GM12878 (cell line): ENCODE measurements at regions not wholly inside any gene's neighbourhood (a gene's known extent, or its start where the extent isn't known, plus 50 kb on each side); places are given as distances from the start of the nearest gene placed in this dataset.

Experiments
- ATAC-seq: fragments of 200-7000 bp; cut with Tn5 transposase; 3 replicates; pipeline ENCODE4 v1.9.1; 2020; ENCODE audit warnings: mild to moderate bottlenecking, moderate library complexity
- BruUV-seq: library from RNA; stranded (reverse); fragments of 400-500 nt; replicated peaks from 2 replicates; lab custom pipeline; 2021; lab: Mats Ljungman, UMichigan
- CTCF ChIA-PET: fragments of 300-600 bp; sonication (Branson Sonifier 250); formaldehyde crosslinking; extraction: SDS; loops from one replicate; lab custom pipeline; 2021; ENCODE audit warnings: inconsistent platforms; lab: Yijun Ruan, JAX
- POLR2A ChIA-PET: fragments of 350-600 bp; formaldehyde crosslinking; extraction: SDS; loops from one replicate; lab custom pipeline; 2021; ENCODE audit warnings: inconsistent platforms; lab: Charles Lee
- RAD21 ChIA-PET: fragments of 300-600 bp; sonication (Branson Sonifier 250); formaldehyde crosslinking; loops from one replicate; lab custom pipeline; 2023; ENCODE audit warnings: antibody characterized with exemption; ENCODE audit not compliant: unreplicated experiment; lab: Charles Lee
- SMC1A ChIA-PET: fragments of 300-600 bp; sonication (Branson Sonifier 250); formaldehyde crosslinking; loops from one replicate; lab custom pipeline; 2023; ENCODE audit not compliant: unreplicated experiment, uncharacterized antibody; lab: Charles Lee
- DNase-seq: peaks from one replicate; pipeline ENCODE4 v3.0.0-alpha.2; 2011; ENCODE audit warnings: low read depth, low spot score
- FAIRE-seq: peaks from 3 replicates; lab custom pipeline; 2011; peaks lifted over from hg19 to GRCh38; lab: Jason Lieb, UNC
- H2AFZ ChIP-seq: 2 replicates; pipeline ENCODE4 v1.6.0; 2011; ENCODE audit warnings: low read depth, low read length, control low read depth; ENCODE audit not compliant: control insufficient read depth
- H3K27ac ChIP-seq: 2 replicates; pipeline ENCODE4 v1.5.1; 2011; ENCODE audit warnings: control low read depth; ENCODE audit not compliant: control insufficient read depth, insufficient read depth
- H3K27me3 ChIP-seq, 2 experiments: replicated peaks in 1 of 2; 2 replicates each; pipeline versions ENCODE4 v1.6.0 to v1.6.1; 2011; ENCODE audit warnings: low read length in 1 of 2; ENCODE audit not compliant: control insufficient read depth in 2 of 2, insufficient read depth in 2 of 2
- H3K36me3 ChIP-seq, 2 experiments: 2 replicates each; pipeline ENCODE4 v1.5.1; 2011; ENCODE audit warnings: low read length in 1 of 2; ENCODE audit not compliant: control insufficient read depth in 2 of 2, insufficient read depth in 2 of 2
- H3K4me1 ChIP-seq: 2 replicates; pipeline ENCODE4 v1.6.1; 2011; ENCODE audit warnings: mild to moderate bottlenecking, low read length, moderate library complexity, mixed read lengths; ENCODE audit not compliant: control insufficient read depth, insufficient read depth
- H3K4me2 ChIP-seq: 2 replicates; pipeline ENCODE4 v1.6.0; 2011; ENCODE audit warnings: control low read depth; ENCODE audit not compliant: control insufficient read depth, insufficient read depth
- H3K4me3 ChIP-seq: fragments of 200-600 bp; sonication (generic); 2 replicates; pipeline ENCODE4 v1.5.1; 2016
- H3K79me2 ChIP-seq: 2 replicates; pipeline ENCODE4 v1.6.0; 2011; ENCODE audit warnings: low read length; ENCODE audit not compliant: control insufficient read depth, insufficient read depth
- H3K9ac ChIP-seq: 2 replicates; pipeline ENCODE4 v1.8.0; 2011; ENCODE audit warnings: low read length, control low read depth, mixed read lengths; ENCODE audit not compliant: control insufficient read depth, insufficient read depth
- H3K9me3 ChIP-seq: replicated peaks from 3 replicates; pipeline ENCODE4 v1.5.1; 2011; ENCODE audit warnings: mild to moderate bottlenecking, low read length; ENCODE audit not compliant: control insufficient read depth, insufficient read depth
- H4K20me1 ChIP-seq: 2 replicates; pipeline ENCODE4 v1.6.0; 2011; ENCODE audit not compliant: control insufficient read depth, insufficient read depth
- ATF7 ChIP-seq: fragments of 450-650 bp; IDR thresholded peaks from 2 replicates; pipeline ENCODE4 v1.6.1; 2016; ENCODE audit warnings: low read depth, mild to moderate bottlenecking
- CHD4 ChIP-seq: fragments of 200-600 bp; sonication (generic); IDR thresholded peaks from 2 replicates; pipeline ENCODE4 v1.6.1; 2016; ENCODE audit warnings: mild to moderate bottlenecking
- EED ChIP-seq: sonication (generic); IDR thresholded peaks from 2 replicates; pipeline ENCODE4 v1.6.1; 2016; ENCODE audit warnings: antibody characterized with exemption, low read depth
- EGR1 ChIP-seq, 2 experiments: IDR thresholded peaks; 1 replicate in 1 of 2; 2 replicates in 1 of 2; pipeline ENCODE4 v1.6.1; 2011 to 2012; ENCODE audit warnings: low read depth in 2 of 2, low read length in 2 of 2, borderline replicate concordance in 1 of 2, mild to moderate bottlenecking in 1 of 2, moderate library complexity in 1 of 2
- ESRRA ChIP-seq: IDR thresholded peaks from 2 replicates; pipeline ENCODE4 v1.6.1; 2012; ENCODE audit warnings: mild to moderate bottlenecking, low read length, improper control_type of control experiment
- ETV6 ChIP-seq, 2 experiments: fragments of 450-650 bp in 1 of 2; IDR thresholded peaks in 1 of 2; conservative IDR thresholded peaks in 1 of 2; 2 replicates each; pipeline ENCODE4 v1.6.1; 2014; ENCODE audit warnings: antibody characterized with exemption in 1 of 2, borderline replicate concordance in 1 of 2, low read depth in 1 of 2, mild to moderate bottlenecking in 1 of 2, moderate library complexity in 1 of 2
- FOXK2 ChIP-seq: fragments of 450-650 bp; IDR thresholded peaks from 2 replicates; pipeline ENCODE4 v1.6.1; 2017; ENCODE audit warnings: mild to moderate bottlenecking, moderate library complexity
- POLR2AphosphoS5 ChIP-seq: IDR thresholded peaks from 2 replicates; pipeline ENCODE4 v1.6.1; 2011; ENCODE audit warnings: mild to moderate bottlenecking, low read length, inconsistent platforms
- SMC3 ChIP-seq: IDR thresholded peaks from 2 replicates; pipeline ENCODE4 v1.6.1; 2011; ENCODE audit warnings: low read length, improper control_type of control experiment, borderline replicate concordance
- TCF3 ChIP-seq: IDR thresholded peaks from 2 replicates; pipeline ENCODE4 v1.6.1; 2012; ENCODE audit warnings: low read depth, mild to moderate bottlenecking, low read length, borderline replicate concordance; ENCODE audit not compliant: insufficient read depth
- ZBED1 ChIP-seq: IDR thresholded peaks from 2 replicates; pipeline ENCODE4 v1.6.1; 2016; ENCODE audit warnings: borderline replicate concordance
- WGBS: methylation state at CpG from one replicate; pipeline ENCODE4 v1.1.6; 2016; ENCODE audit warnings: low lambda C conversion rate; ENCODE audit not compliant: insufficient replicate concordance, insufficient coverage; ENCODE audit errors: missing lambda C conversion rate; 5-methylcytosine and 5-hydroxymethylcytosine counted together
- in situ Hi-C: fragments of 300-500 bp; cut with MboI; formaldehyde crosslinking; loops from 9 replicates; pipeline ENCODE4 v1.14.3; 2018; ENCODE audit warnings: mixed read lengths
- intact Hi-C: fragments of 100-400 bp; cut with micrococcal nuclease; formaldehyde crosslinking; loops from one replicate; pipeline ENCODE4 v1.14.2; 2022; ENCODE audit not compliant: unreplicated experiment
- TF ChIP-seq, protein P1 (sequence below): fragments of 450-650 bp; IDR thresholded peaks from 2 replicates; pipeline ENCODE4 v1.6.1; 2016; ENCODE audit warnings: mild to moderate bottlenecking
- TF ChIP-seq, protein P2 (sequence below), 3 experiments: IDR thresholded peaks in 2 of 3; conservative IDR thresholded peaks in 1 of 3; 2 replicates each; pipeline ENCODE4 v1.5.1; 2011; ENCODE audit warnings: low read depth in 3 of 3, low read length in 3 of 3, mild to moderate bottlenecking in 3 of 3, control low read depth in 2 of 3, moderate library complexity in 2 of 3, inconsistent platforms in 1 of 3, mixed read lengths in 1 of 3; ENCODE audit not compliant: control insufficient read depth in 2 of 3, insufficient read depth in 1 of 3; ENCODE audit errors: extremely low read depth in 1 of 3
- TF ChIP-seq, protein P3 (sequence below): fragments of 450-650 bp; IDR thresholded peaks from 2 replicates; pipeline ENCODE4 v1.6.1; 2018; ENCODE audit warnings: mild to moderate bottlenecking, low read depth, moderate library complexity; ENCODE audit not compliant: partially characterized antibody
- TF ChIP-seq, protein P4 (sequence below): fragments of 450-650 bp; IDR thresholded peaks from 2 replicates; pipeline ENCODE4 v1.6.1; 2017; ENCODE audit warnings: low read depth, mild to moderate bottlenecking, moderate library complexity
- TF ChIP-seq, protein P5 (sequence below): fragments of 450-650 bp; IDR thresholded peaks from 2 replicates; pipeline ENCODE4 v1.6.1; 2016; ENCODE audit warnings: mild to moderate bottlenecking

DNA sequence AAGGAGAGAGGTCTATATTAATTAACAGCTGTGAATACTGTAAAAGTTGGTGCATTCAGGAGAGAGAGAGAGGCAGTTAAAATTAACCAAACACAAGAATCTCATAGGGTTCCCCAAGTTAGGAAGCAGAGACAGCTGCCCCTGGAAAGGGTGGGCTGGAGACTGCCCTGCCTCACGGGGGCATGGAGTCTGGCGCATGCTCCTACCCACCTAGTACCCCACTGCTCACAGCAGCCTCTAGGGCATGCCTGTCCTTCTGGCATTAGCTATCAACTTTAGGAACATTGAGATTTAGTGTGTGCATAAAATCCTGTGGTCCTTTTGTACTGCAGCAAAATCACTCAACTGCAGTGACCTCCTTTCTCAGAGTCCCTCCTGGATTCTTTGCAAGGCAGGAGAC, 710.1 kb downstream of the SORCS3 start:
- no TSS peak for BruUV-seq
- Histone ChIP-seq H3K27me3 (no peaks in the 10 kb centered on the region), H3K4me2 (no peak overlapping the region), H3K4me3 (no peak overlapping the region), H3K79me2 (no peaks in the 10 kb centered on the region), H3K27ac (no peak overlapping the region), H3K4me1 (no peaks in the 10 kb centered on the region), H4K20me1 (no peaks in the 10 kb centered on the region), H3K9ac (no peak overlapping the region), H3K36me3 (no peaks in the 10 kb centered on the region), H2AFZ (no peak overlapping the region), H3K9me3 (no peaks in the 10 kb centered on the region)
- ChIA-PET SMC1A (no interaction called here), RAD21 (no interaction called here), POLR2A (no interaction called here), CTCF (no interaction called here)
- FAIRE-seq, result no peak
- 0% methylated on average over 2 of the region's 2 CpGs for WGBS
- in situ Hi-C loops, result no loop called here
- no peak for DNase-seq
- intact Hi-C loops, result no loop called here
- ATAC-seq, result no peak
- TF ChIP-seq, protein P1, sequence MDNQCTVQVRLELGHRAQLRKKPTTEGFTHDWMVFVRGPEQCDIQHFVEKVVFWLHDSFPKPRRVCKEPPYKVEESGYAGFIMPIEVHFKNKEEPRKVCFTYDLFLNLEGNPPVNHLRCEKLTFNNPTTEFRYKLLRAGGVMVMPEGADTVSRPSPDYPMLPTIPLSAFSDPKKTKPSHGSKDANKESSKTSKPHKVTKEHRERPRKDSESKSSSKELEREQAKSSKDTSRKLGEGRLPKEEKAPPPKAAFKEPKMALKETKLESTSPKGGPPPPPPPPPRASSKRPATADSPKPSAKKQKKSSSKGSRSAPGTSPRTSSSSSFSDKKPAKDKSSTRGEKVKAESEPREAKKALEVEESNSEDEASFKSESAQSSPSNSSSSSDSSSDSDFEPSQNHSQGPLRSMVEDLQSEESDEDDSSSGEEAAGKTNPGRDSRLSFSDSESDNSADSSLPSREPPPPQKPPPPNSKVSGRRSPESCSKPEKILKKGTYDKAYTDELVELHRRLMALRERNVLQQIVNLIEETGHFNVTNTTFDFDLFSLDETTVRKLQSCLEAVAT, result no peak
- TF ChIP-seq, protein P2, sequence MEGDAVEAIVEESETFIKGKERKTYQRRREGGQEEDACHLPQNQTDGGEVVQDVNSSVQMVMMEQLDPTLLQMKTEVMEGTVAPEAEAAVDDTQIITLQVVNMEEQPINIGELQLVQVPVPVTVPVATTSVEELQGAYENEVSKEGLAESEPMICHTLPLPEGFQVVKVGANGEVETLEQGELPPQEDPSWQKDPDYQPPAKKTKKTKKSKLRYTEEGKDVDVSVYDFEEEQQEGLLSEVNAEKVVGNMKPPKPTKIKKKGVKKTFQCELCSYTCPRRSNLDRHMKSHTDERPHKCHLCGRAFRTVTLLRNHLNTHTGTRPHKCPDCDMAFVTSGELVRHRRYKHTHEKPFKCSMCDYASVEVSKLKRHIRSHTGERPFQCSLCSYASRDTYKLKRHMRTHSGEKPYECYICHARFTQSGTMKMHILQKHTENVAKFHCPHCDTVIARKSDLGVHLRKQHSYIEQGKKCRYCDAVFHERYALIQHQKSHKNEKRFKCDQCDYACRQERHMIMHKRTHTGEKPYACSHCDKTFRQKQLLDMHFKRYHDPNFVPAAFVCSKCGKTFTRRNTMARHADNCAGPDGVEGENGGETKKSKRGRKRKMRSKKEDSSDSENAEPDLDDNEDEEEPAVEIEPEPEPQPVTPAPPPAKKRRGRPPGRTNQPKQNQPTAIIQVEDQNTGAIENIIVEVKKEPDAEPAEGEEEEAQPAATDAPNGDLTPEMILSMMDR (IDR thresholded peaks at IDR 0.05 in 2 of 3, conservative IDR thresholded peaks at IDR 0.05 in 1 of 3; ENCODE audit: control insufficient read depth in 2 of 3, extremely low read depth in 1 of 3, insufficient read depth in 1 of 3, low read depth in 3 of 3, low read length in 3 of 3), result no peak
- TF ChIP-seq TCF3 (no peak), CHD4 (no peak), SMC3 (no peak), ATF7 (no peak), FOXK2 (no peak), POLR2AphosphoS5 (no peak), ZBED1 (no peak), ESRRA (no peak), ETV6 (conservative IDR thresholded peaks at IDR 0.05 in 1 of 2, IDR thresholded peaks at IDR 0.05 in 1 of 2; ENCODE audit: borderline replicate concordance in 1 of 2, low read depth in 1 of 2) (no peak), EGR1 (IDR thresholded peaks at IDR 0.05; ENCODE audit: borderline replicate concordance in 1 of 2, low read depth in 2 of 2, low read length in 2 of 2) (no peak), EED (no peak)
- TF ChIP-seq, protein P3, sequence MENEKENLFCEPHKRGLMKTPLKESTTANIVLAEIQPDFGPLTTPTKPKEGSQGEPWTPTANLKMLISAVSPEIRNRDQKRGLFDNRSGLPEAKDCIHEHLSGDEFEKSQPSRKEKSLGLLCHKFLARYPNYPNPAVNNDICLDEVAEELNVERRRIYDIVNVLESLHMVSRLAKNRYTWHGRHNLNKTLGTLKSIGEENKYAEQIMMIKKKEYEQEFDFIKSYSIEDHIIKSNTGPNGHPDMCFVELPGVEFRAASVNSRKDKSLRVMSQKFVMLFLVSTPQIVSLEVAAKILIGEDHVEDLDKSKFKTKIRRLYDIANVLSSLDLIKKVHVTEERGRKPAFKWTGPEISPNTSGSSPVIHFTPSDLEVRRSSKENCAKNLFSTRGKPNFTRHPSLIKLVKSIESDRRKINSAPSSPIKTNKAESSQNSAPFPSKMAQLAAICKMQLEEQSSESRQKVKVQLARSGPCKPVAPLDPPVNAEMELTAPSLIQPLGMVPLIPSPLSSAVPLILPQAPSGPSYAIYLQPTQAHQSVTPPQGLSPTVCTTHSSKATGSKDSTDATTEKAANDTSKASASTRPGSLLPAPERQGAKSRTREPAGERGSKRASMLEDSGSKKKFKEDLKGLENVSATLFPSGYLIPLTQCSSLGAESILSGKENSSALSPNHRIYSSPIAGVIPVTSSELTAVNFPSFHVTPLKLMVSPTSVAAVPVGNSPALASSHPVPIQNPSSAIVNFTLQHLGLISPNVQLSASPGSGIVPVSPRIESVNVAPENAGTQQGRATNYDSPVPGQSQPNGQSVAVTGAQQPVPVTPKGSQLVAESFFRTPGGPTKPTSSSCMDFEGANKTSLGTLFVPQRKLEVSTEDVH, result no peak
- TF ChIP-seq, protein P4, sequence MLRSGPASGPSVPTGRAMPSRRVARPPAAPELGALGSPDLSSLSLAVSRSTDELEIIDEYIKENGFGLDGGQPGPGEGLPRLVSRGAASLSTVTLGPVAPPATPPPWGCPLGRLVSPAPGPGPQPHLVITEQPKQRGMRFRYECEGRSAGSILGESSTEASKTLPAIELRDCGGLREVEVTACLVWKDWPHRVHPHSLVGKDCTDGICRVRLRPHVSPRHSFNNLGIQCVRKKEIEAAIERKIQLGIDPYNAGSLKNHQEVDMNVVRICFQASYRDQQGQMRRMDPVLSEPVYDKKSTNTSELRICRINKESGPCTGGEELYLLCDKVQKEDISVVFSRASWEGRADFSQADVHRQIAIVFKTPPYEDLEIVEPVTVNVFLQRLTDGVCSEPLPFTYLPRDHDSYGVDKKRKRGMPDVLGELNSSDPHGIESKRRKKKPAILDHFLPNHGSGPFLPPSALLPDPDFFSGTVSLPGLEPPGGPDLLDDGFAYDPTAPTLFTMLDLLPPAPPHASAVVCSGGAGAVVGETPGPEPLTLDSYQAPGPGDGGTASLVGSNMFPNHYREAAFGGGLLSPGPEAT, result no peak
- TF ChIP-seq, protein P5, sequence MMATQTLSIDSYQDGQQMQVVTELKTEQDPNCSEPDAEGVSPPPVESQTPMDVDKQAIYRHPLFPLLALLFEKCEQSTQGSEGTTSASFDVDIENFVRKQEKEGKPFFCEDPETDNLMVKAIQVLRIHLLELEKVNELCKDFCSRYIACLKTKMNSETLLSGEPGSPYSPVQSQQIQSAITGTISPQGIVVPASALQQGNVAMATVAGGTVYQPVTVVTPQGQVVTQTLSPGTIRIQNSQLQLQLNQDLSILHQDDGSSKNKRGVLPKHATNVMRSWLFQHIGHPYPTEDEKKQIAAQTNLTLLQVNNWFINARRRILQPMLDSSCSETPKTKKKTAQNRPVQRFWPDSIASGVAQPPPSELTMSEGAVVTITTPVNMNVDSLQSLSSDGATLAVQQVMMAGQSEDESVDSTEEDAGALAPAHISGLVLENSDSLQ, result no peak
